ENCODE measurements at regions not wholly inside any gene's neighbourhood (a gene's known extent, or its start where the extent isn't known, plus 50 kb on each side); places are given as distances from the start of the nearest gene placed in this dataset.

DNA sequence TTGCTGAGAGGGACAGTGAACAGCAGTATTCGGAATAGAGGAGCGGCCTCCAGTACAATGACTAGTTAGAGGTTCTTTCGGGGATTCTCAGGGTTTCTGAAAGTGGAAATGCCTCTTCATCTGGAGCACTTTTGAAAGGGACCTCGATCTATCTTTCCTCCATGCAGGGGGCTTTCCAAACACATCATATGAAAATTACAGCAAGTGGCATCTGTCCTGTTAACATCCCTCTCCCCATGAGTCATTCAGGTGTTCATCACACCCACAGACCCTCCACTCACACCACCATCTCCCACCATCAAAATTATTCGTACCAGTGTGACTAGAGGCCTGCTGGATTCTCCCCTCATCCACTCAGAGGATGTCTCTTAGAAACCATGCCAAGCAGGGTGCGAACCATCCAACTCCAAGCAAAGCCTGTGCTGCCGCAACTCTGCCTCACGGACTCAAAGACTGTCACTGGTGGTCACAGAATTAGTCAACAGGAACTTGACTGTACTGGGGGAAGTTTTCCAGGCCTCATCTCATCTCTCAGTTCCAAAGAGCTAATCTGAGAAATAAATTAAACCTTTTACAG is 211.1 kb downstream of the MRPL39 start:
- DNase-seq (ENCODE audit: low spot score) (no peak), ATAC-seq (no peak)
- intact Hi-C loops (cut with DNase I) = no loop called here

DNA sequence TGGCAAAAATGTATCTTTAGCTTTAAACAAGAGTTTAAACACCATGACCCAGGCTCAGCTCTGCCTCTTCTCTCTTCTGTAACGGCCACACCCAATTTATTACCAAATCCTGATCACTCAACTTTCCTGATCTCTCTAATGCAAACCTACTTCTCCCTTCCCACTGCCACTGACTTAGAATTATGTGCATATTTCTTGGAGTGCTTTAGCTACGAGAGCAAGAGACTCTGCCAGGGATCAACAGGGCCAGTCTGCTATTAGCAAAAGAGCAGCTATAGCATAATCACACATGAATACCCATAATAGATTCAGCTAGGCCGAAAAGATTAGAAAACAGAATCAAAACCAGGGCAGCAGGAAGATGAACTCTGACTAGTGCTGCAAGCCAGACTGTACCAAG is 215.5 kb downstream of the MRPL39 start:
- intact Hi-C loops (cut with DNase I) = no loop called here
- no peak for ATAC-seq
- no peak for DNase-seq (ENCODE audit: low spot score)

DNA sequence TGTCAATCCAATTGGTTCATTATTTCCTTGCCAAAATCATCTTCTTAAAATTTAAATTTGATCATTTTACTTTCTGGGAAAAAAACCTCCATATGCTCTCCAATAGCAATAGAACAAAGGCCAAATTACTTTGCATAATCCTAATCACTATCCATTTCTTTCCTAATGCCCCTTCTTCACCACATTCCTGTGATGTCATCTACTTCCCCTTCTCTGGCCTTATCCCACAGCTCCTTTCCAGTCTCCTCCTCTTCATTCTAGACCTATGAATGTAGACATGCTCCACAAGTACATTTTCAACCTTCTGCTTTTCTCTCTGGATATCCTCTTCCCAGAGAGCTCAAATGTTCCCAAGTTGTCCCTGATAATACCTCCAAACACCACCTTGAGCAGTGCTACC is 216.6 kb downstream of the MRPL39 start:
- intact Hi-C loops (cut with DNase I) = no loop called here
- ATAC-seq (no peak), DNase-seq (ENCODE audit: low spot score) (no peak)

DNA sequence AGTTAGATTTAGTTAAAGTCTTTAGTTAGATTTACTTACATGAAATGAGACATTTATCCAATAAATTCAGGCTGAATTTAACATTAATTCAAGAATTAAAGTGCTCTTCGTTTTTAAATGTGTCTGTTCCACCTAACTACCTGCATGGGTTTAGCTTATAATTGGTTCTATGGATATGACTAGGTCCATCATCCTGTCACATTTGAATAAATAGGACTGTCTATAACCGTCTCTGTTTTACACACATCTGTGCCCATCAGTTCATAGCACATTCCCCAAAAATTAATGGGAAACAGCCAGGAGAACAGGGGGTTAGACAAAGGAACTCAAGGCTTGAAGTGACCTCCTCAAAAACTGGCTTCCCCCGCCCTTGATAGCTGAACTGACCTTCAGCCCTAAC is 219.6 kb downstream of the MRPL39 start:
- intact Hi-C loops (cut with DNase I) = no loop called here
- ATAC-seq (no peak), DNase-seq (ENCODE audit: low spot score) (no peak)

DNA sequence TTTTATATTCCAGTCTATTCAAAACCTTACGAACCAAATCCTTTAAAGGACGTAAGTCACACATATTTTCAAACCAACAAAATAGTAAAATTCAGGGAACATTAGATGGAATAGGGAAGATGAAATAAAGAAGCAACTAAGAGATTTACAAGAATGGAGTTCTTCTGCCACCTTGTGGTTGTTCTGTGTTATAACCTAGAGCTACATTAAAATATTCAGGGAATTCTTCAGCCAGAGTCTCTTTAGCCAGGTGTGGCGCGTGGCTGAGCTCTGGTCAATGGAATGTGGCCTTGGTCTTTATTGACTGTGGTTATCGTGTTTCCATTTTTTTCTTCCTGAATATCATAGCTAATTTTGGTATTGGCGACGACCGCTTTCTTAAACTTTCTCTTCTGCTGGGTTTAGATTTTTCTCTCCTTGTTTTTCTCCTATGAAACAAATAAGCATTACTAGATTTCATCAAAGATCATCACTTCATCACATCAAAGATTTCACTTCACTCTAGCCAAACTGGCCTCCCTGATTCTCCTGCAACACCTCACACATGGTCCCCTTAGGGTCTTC is 221.3 kb downstream of the MRPL39 start:
- DNase-seq (ENCODE audit: low spot score) = no peak
- ATAC-seq = peak; percentile 38
- intact Hi-C loops (cut with DNase I) = no loop called here

DNA sequence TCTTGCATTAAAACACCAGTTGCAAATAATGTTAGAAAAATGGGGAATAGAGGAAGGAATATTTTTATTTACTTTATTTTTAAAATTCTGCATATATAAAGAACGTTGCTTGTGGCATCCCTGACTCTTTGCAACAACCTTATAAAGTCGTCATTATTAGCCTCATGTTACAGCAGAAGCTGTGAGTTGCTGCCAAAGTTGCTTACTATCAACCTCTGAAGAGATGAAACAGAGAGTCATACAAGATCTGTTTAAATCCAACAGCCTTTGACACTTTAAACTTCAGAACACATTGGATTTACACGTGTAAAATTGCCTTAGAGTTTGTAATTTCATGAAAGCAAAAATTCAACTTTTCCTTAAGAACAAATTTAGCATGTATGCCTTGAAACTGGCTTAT is 221.9 kb downstream of the MRPL39 start:
- ATAC-seq (no peak), DNase-seq (ENCODE audit: low spot score) (no peak)
- intact Hi-C loops (cut with DNase I) = no loop called here

DNA sequence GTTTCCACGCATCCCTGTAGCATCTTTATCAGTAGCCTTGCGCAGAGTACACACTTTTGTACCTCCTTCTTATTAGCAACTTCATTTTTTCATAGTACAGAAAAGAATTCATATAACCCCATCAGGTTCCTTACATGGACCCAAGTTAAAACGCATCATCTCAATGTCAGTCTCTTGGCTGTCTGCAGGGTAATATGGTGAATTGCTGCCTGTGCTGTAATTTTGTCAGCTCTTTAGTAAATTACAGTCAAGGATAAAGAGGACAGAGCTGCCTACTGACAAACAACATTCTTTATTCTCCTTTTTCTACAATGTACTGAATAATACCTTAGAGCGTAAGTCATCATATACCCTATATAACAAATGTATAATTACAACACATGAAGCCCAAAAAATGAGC is 222.5 kb downstream of the MRPL39 start:
- ATAC-seq (no peak), DNase-seq (ENCODE audit: low spot score) (no peak)
- intact Hi-C loops (cut with DNase I) = no loop called here

DNA sequence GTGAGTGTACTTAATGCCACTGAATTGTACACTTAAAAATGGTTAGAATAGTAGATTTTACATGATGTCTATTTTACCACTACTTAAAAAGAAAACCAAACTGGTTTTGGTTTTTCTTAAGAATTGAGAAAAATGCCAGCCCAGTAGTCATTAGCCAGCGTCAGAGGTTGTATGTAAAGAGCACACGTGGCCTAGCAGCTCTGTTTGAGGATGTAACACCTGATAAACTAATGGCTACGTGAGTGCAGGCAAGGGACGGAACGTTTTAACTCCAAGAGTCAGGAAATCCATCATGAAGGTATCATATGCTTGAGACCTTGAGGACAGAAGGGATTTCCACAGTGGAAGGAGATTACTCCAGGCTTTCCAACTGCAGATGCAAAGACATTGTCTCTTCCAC is 223.7 kb downstream of the MRPL39 start:
- intact Hi-C loops (cut with DNase I) = no loop called here
- DNase-seq (ENCODE audit: low spot score) = no peak
- ATAC-seq = no peak

DNA sequence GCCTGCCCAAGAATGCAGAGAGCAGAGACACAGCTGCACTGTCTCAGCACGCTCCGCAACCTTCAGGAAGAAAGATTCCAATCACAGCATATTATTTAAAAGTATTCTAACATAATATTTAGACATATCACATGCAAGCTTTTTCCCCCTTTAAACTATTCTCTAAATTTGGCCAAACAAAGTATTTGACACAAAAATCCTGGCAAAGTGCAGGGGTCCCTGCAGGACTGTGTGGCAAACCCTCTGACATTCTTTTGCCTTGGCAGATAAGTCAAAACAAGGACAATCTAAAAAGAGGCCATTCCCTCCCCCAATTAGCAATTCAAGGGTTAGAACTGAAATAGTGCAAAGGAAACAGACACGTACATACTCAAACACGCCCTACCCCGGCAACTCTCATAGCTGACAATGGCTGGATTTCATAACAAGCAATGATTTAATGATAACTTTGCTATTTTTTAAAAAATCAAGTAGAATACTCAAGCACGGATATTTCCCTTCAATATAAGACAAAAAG is 225.3 kb downstream of the MRPL39 start:
- DNase-seq (ENCODE audit: low spot score) (no peak), ATAC-seq (no peak)
- intact Hi-C loops (cut with DNase I) = no loop called here

DNA sequence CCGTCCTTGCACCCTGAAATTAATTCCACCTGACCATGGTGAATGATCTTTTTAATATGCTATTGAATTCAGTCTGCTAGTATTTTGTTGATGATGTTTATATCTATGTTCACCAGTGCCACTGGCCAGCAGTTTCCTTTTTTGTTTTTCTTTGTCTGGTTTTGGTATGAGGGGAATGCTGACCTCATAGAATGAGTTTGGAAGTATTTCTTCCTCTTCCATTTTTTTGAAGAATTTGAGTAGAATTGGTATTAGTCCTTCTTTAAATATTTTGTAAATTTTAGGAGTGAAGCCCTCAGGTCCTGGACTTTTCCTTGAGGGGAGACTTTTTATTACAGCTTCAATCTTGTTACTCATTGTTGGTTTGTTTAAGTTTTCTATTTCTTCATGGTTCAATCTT is 231.6 kb downstream of the MRPL39 start:
- no peak for DNase-seq (ENCODE audit: low spot score)
- no peak for ATAC-seq
- intact Hi-C loops (cut with DNase I) = no loop called here

DNA sequence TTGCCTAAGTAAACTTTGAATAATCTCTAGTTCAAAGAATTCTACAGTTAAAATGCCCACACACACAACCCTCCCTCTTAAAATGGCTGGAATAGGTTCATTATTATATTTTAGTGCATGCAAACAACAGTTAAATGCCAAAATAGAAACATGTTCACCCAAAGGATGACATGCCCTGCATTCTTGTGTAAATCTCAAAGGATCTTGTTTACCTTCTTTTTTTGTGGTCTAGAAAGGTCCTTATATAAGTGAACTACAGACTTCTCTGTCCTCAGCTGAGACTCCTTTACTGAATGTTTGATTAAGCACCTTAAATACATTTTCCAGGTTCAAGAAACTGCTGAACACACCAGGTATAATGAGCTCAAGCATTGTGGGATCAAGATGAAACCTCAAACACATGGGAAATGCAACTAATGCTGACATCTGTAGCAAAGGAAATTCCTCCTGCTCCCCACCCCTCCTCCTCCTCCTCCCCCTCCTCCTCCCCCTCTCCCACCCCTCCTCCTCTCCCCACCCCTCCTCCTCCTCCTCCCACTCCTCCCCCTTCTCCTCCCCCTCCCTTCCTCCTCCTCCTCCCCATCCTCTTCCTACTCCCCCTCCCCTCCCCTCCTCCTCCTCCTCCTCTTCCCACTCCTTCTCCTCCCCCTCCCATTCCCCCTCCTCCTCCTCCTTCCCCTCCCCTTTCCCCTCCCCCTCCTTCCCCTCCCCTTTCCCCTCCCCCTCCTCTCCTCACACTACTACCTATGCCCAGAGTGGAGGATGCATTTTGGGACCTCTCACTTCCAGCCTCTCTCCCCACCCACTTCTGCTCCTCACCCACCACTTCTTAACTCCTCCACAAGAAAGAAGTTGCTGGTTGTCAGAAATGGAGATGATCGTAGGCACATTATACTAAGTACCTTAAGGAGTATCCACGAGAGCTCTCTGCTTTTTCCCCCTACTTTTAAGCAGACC is 233.9 kb downstream of the MRPL39 start:
- intact Hi-C loops (cut with DNase I) = no loop called here
- DNase-seq (ENCODE audit: low spot score) (no peak), ATAC-seq (no peak)

DNA sequence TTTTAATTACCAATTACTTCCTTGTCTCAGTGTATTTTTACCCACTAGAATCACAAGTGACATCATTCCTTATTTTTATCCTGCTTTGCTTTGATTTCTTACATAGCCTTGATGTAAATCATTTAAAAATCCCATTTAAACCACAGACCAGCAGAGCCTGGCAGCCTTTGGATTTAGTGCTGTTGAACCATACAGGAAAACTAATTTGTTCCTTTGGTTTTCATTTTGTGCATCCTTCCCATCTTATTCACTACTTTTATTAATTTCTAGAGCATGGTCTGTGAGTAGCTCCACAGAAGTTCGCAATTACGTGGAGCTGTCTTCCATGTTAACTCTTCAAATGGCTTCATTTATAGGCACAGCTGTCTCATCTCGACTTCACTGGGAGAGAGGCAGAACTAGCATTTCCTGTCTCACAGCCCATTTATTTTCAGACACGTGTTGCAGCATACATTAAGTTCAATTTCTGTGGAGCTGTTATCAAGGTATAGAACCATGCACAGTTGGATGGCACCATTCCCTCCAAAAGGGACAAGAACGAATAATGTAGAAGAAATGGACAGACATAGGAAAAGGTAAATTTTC is 235.3 kb downstream of the MRPL39 start:
- DNase-seq (ENCODE audit: low spot score) (no peak), ATAC-seq (no peak)
- intact Hi-C loops (cut with DNase I) = no loop called here

DNA sequence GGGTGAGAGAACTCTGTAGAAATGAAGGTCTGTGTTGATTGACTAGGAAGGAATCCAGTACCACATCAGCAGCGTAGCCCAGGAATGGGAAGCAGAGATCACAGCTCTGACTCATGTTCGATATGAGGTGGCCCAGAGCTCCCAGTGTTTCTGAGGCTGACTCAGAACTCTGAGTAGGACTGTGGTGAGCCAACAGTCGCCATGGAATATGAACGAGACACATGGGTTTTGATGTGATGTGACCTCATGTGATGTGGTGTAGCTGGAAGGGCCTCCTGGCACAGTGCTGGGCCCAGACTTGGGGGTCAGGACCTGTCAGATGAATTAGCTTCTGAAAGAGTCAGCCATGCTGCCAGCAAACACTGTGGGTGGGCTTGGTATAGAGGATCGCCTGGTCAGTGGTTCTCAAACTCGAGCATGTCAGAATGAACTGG is 237.0 kb downstream of the MRPL39 start:
- intact Hi-C loops (cut with DNase I) = no loop called here
- no peak for DNase-seq (ENCODE audit: low spot score)
- no peak for ATAC-seq

DNA sequence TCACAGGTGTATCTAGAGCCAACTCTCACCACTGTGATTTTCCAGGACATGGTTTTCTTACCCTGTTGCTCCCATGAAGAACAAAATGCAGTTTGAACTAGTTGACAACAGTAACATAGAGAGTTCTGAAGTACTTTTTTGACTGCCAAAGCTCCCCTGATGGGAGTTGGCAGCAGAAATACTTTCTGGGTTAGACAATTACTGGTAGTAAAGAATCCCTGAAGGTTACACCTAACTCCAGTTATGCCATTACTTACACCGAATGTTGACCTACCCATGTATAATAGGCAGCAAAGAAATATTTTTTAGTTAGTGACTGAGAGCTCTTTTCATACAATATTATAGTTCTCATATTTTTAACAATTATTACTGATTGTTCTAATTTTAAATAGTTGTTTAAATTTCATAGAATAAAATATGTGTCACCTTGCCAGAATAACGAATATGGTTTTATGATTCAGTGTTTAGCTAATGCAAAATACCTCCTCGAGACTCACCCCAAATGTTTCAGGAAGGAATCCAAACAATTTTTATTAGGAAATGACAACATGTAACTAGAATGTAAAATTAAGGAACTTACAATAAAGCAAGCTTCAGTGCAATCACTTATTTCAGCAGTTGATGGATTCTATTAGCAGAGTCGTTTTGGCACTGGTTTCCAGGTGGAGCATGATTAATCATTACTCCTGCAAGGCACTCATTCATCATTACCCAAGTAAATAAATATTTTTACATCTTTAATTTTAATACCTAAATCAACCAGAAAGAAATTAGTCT is 237.6 kb downstream of the MRPL39 start:
- DNase-seq (ENCODE audit: low spot score) (no peak), ATAC-seq (no peak)
- intact Hi-C loops (cut with DNase I) = no loop called here

DNA sequence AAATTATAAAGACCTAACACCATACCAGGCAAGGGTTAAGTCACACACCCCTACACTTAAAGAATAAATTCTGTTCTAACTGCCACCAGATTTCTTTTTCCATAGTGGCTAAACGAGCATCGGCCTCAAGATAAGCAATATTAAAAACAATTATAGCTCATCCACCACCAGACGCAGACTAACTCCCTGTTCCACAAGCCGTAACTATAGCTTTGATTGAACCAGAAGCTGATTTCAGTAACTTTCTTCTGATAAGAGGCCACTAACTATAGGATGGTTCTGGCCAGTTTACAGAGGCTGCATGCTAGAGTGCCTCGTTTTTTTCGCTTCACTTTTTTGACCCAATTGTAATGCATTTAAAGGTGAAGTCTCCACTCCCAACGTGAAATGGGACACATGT is 238.8 kb downstream of the MRPL39 start:
- DNase-seq (ENCODE audit: low spot score) (no peak), ATAC-seq (no peak)
- intact Hi-C loops (cut with DNase I) = no loop called here

DNA sequence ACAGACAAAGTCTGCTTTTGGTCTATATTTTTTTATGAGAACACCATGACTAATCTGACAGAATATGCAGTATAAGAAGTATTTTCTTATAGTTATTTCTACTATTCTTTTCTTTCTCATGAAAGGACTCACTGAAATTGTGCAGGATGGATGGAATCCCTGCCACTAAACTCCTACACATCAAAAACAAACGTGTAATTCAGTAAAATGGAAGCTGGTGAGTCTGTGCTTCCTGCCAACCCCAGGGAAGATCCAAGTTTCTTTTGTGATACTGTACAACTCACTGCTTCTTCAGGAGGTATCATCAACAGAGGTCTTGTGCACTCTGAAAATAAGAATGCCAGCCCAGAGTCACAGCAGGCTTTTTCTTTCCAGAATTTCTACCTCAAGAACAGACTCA is 241.2 kb downstream of the MRPL39 start:
- DNase-seq (ENCODE audit: low spot score) (no peak), ATAC-seq (no peak)
- intact Hi-C loops (cut with DNase I) = no loop called here

DNA sequence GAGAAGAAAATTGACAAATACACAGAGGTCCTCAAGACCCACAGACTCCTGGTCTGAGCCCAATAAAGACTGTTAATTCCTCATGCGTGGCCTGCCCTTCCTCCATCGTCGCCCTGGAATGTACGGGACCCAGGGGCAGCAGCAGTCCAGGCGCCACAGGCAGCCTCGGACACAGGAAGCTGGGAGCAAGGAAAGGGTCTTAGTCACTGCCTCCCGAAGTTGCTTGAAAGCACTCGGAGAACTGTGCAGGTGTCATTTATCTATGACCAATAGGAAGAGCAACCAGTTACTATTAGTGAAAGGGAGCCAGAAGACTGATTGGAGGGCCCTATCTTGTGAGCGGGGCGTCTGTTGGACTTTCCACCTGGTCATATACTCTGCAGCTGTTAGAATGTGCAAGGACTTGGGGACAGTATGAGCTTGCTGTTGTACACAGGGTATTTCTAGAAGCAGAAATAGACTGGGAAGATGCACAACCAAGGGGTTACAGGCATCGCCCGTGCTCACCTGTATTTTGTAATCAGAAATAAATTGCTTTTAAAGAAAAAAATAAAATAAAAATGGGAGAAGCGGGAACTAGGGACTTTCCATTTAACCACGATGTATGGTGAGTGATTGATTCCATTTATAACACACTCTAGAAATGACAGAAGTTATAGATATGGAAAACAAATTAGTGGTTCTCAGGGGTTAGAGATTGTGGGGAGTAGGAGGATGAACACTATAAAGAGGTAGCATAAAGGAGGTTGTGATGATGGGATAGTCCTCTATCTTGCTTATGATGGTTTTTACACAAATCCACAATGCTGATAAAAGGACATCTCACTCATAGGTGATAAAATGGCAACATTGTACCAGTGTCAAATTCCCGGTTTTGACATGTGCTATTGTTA is 244.7 kb downstream of the MRPL39 start:
- no peak for DNase-seq (ENCODE audit: low spot score)
- ATAC-seq = no peak
- intact Hi-C loops (cut with DNase I) = no loop called here

DNA sequence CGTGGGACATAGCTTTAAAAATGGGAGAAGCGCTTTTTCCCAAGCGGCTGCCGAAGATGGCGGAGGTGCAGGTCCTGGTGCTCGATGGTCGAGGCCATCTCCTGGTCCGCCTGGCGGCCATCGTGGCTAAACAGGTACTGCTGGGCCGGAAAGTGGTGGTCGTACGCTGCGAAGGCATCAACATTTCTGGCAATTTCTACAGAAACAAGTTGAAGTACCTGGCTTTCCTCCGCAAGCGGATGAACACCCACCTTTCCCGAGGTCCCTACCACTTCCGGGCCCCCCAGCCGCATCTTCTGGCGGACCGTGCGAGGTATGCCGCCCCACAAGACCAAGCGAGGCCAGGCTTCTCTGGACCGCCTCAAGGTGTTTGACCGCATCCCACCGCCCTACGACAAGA is 245.5 kb downstream of the MRPL39 start:
- ATAC-seq = no peak
- DNase-seq (ENCODE audit: low spot score) = no peak
- intact Hi-C loops (cut with DNase I) = no loop called here
